Chondrocyte (in vitro differentiated cells): ENCODE measurements at regions not wholly inside any gene's neighbourhood (a gene's known extent, or its start where the extent isn't known, plus 50 kb on each side); places are given as distances from the start of the nearest gene placed in this dataset.

Experiments used
- DNase-seq: peaks from one replicate; pipeline ENCODE4 v3.0.0; 2021; ENCODE audit warnings: mixed read lengths, low spot score
- H3K27ac Mint-ChIP-seq: one replicate; pipeline ENCODE4 v1.8.0; 2021; ENCODE audit warnings: mild to moderate bottlenecking, moderate library complexity, mixed read lengths; ENCODE audit not compliant: unreplicated experiment
- H3K27me3 Mint-ChIP-seq: 2 replicates; pipeline ENCODE4 v1.8.0; 2021; ENCODE audit warnings: low read depth, mixed read lengths
- H3K36me3 Mint-ChIP-seq: 2 replicates; pipeline ENCODE4 v1.8.0; 2021; ENCODE audit warnings: low read depth, mixed read lengths
- H3K4me1 Mint-ChIP-seq: 2 replicates; pipeline ENCODE4 v1.8.0; 2021; ENCODE audit warnings: low read depth, mild to moderate bottlenecking, mixed read lengths
- H3K4me3 Mint-ChIP-seq: one replicate; pipeline ENCODE4 v1.8.0; 2021; ENCODE audit warnings: mild to moderate bottlenecking, moderate library complexity, mixed read lengths; ENCODE audit not compliant: unreplicated experiment
- H3K9me3 Mint-ChIP-seq: 2 replicates; pipeline ENCODE4 v1.8.0; 2021; ENCODE audit warnings: low read depth, mixed read lengths
- TF ChIP-seq, protein P1 (sequence below): fragments of 200-600 bp; sonication (generic); IDR thresholded peaks from 2 replicates; pipeline ENCODE4 v1.5.0; 2021; ENCODE audit warnings: antibody characterized with exemption, mild to moderate bottlenecking, moderate library complexity

DNA sequence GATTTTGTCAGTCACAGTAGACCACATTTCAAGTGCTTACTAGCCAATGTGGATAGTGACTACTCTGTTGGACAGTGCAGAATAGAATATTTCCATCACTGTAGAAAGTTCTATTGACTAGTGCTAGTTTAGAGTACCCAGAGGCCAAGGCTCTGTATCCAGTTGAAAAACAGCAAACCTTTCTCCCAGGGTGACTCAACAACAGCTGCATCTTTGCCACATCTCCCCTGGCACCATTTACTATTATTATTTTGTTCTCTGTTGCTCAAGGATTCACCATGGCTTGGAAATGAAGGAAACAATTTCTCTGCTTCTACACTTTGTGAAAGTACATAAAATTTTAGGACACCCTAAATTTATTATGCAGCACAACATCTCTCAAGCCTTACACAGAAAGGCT is 85.3 kb upstream of the WDR26 start:
- DNase-seq: no peak
- Mint-ChIP-seq H3K27ac (no peak overlapping the region), H3K4me3 (no peak overlapping the region), H3K4me1 (peaks cover 15% of the 10 kb centered on the region), H3K36me3 (no peaks in the 10 kb centered on the region), H3K9me3 (no peaks in the 10 kb centered on the region), H3K27me3 (no peaks in the 10 kb centered on the region)
- TF ChIP-seq, protein P1, sequence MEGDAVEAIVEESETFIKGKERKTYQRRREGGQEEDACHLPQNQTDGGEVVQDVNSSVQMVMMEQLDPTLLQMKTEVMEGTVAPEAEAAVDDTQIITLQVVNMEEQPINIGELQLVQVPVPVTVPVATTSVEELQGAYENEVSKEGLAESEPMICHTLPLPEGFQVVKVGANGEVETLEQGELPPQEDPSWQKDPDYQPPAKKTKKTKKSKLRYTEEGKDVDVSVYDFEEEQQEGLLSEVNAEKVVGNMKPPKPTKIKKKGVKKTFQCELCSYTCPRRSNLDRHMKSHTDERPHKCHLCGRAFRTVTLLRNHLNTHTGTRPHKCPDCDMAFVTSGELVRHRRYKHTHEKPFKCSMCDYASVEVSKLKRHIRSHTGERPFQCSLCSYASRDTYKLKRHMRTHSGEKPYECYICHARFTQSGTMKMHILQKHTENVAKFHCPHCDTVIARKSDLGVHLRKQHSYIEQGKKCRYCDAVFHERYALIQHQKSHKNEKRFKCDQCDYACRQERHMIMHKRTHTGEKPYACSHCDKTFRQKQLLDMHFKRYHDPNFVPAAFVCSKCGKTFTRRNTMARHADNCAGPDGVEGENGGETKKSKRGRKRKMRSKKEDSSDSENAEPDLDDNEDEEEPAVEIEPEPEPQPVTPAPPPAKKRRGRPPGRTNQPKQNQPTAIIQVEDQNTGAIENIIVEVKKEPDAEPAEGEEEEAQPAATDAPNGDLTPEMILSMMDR: no peak

- H3K9me3 Mint-ChIP-seq: no peaks in the 10 kb centered on the region
- DNase-seq: no peak
- H3K4me3 Mint-ChIP-seq: no peak overlapping the region
- peaks cover 15% of the 10 kb centered on the region for H3K4me1 Mint-ChIP-seq
- H3K27me3 Mint-ChIP-seq: no peaks in the 10 kb centered on the region
- H3K36me3 Mint-ChIP-seq: no peaks in the 10 kb centered on the region
- H3K27ac Mint-ChIP-seq: no peak overlapping the region
- TF ChIP-seq, protein P1: no peak
Observed at GRCh38 chr1:224520808-224521207, 86.2 kb upstream of the WDR26 start.

- Mint-ChIP-seq H3K9me3 (no peaks in the 10 kb centered on the region), H3K27me3 (no peaks in the 10 kb centered on the region), H3K36me3 (no peaks in the 10 kb centered on the region), H3K4me1 (peaks cover 12% of the 10 kb centered on the region), H3K4me3 (no peak overlapping the region), H3K27ac (no peak overlapping the region)
- no peak for DNase-seq
- TF ChIP-seq, protein P1: no peak
Observed at GRCh38 chr1:224521904-224522734, 87.5 kb upstream of the WDR26 start.

DNA sequence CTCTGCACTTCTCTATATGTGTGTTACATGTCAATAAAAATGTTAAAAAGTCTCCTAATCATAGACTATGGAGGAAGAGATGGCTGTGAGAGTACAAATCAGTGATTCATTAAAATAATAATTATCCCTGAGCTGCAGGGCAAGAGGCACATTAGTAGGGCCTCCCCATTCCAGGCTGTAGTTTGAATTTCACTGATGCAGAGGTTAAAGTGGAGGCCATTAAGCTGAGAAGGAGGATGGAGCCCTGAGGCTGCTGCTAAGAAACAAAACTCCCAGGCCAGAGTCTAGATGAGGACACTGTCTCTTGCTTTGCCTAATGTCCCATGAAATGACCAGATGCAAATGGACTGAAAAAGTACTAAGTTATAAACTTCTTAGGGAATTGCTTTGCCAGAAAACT is 89.1 kb upstream of the WDR26 start:
- Mint-ChIP-seq H3K4me1 (peaks cover 5% of the 10 kb centered on the region), H3K36me3 (no peaks in the 10 kb centered on the region), H3K27me3 (no peaks in the 10 kb centered on the region), H3K9me3 (no peaks in the 10 kb centered on the region), H3K27ac (no peak overlapping the region), H3K4me3 (no peak overlapping the region)
- TF ChIP-seq, protein P1: no peak
- no peak for DNase-seq

GRCh38 chr1:224524679-224525078 is 90.1 kb upstream of the WDR26 start:
- TF ChIP-seq, protein P1: no peak
- no peak for DNase-seq
- Mint-ChIP-seq H3K4me1 (peaks cover 13% of the 10 kb centered on the region), H3K27me3 (no peaks in the 10 kb centered on the region), H3K36me3 (no peaks in the 10 kb centered on the region), H3K4me3 (no peak overlapping the region), H3K27ac (no peak overlapping the region), H3K9me3 (no peaks in the 10 kb centered on the region)
